ENCODE measurements at regions not wholly inside any gene's neighbourhood (a gene's known extent, or its start where the extent isn't known, plus 50 kb on each side); places are given as distances from the start of the nearest gene placed in this dataset.

- Mint-ChIP-seq H3K27ac (ENCODE audit: unreplicated experiment) (no peak overlapping the region), H3K4me1 (ENCODE audit: low read depth) (peaks cover 22% of the 10 kb centered on the region), H3K36me3 (ENCODE audit: low read depth) (no peaks in the 10 kb centered on the region), H3K9me3 (ENCODE audit: low read depth) (no peaks in the 10 kb centered on the region), H3K27me3 (ENCODE audit: low read depth) (no peaks in the 10 kb centered on the region), H3K4me3 (ENCODE audit: unreplicated experiment) (no peak overlapping the region)
- TF ChIP-seq CTCF (IDR thresholded peaks at IDR 0.05) = no peak
- no peak for DNase-seq (ENCODE audit: low spot score)
Observed at GRCh38 chr11:109996060-109996459, 97.1 kb upstream of the ZC3H12C start.

- Mint-ChIP-seq H3K9me3 (ENCODE audit: low read depth) (no peaks in the 10 kb centered on the region), H3K27ac (ENCODE audit: unreplicated experiment) (peak overlapping the region; percentile 32), H3K27me3 (ENCODE audit: low read depth) (no peaks in the 10 kb centered on the region), H3K4me3 (ENCODE audit: unreplicated experiment) (no peak overlapping the region), H3K36me3 (ENCODE audit: low read depth) (no peaks in the 10 kb centered on the region), H3K4me1 (ENCODE audit: low read depth) (peaks cover 27% of the 10 kb centered on the region)
- DNase-seq (ENCODE audit: low spot score) = no peak
- TF ChIP-seq CTCF (IDR thresholded peaks at IDR 0.05) = no peak
Observed at GRCh38 chr11:109998921-109999320, 94.3 kb upstream of the ZC3H12C start.

- Mint-ChIP-seq H3K4me3 (ENCODE audit: unreplicated experiment) (no peak overlapping the region), H3K27me3 (ENCODE audit: low read depth) (no peaks in the 10 kb centered on the region), H3K4me1 (ENCODE audit: low read depth) (peaks cover 27% of the 10 kb centered on the region), H3K27ac (ENCODE audit: unreplicated experiment) (peak overlapping the region; percentile 97), H3K9me3 (ENCODE audit: low read depth) (peaks cover 7% of the 10 kb centered on the region), H3K36me3 (ENCODE audit: low read depth) (no peaks in the 10 kb centered on the region)
- no peak for DNase-seq (ENCODE audit: low spot score)
- no peak for TF ChIP-seq CTCF (IDR thresholded peaks at IDR 0.05)
Observed at GRCh38 chr11:110000031-110000502, 93.1 kb upstream of the ZC3H12C start.

- Mint-ChIP-seq H3K4me3 (ENCODE audit: unreplicated experiment) (no peak overlapping the region), H3K27me3 (ENCODE audit: low read depth) (no peaks in the 10 kb centered on the region), H3K36me3 (ENCODE audit: low read depth) (no peaks in the 10 kb centered on the region), H3K4me1 (ENCODE audit: low read depth) (peaks cover 27% of the 10 kb centered on the region), H3K9me3 (ENCODE audit: low read depth) (peaks cover 10% of the 10 kb centered on the region), H3K27ac (ENCODE audit: unreplicated experiment) (peak overlapping the region; percentile 97)
- no peak for TF ChIP-seq CTCF (IDR thresholded peaks at IDR 0.05)
- no peak for DNase-seq (ENCODE audit: low spot score)
Observed at GRCh38 chr11:110000850-110001249, 92.3 kb upstream of the ZC3H12C start.

- no peak for TF ChIP-seq CTCF (IDR thresholded peaks at IDR 0.05)
- Mint-ChIP-seq H3K27ac (ENCODE audit: unreplicated experiment) (no peak overlapping the region), H3K27me3 (ENCODE audit: low read depth) (no peaks in the 10 kb centered on the region), H3K9me3 (ENCODE audit: low read depth) (peaks cover 10% of the 10 kb centered on the region), H3K4me3 (ENCODE audit: unreplicated experiment) (no peak overlapping the region), H3K4me1 (ENCODE audit: low read depth) (peaks cover 26% of the 10 kb centered on the region), H3K36me3 (ENCODE audit: low read depth) (no peaks in the 10 kb centered on the region)
- DNase-seq (ENCODE audit: low spot score) = no peak
Observed at GRCh38 chr11:110003426-110003825, 89.8 kb upstream of the ZC3H12C start.

All from chondrocyte (in vitro differentiated cells).